ENCODE measurements at regions not wholly inside any gene's neighbourhood (a gene's known extent, or its start where the extent isn't known, plus 50 kb on each side); places are given as distances from the start of the nearest gene placed in this dataset.

GRCh38 chr4:180567080-180567479 lies 1676.1 kb upstream of the TENM3 start:
- no peaks in the 10 kb centered on the region for H3K36me3 ChIP-seq (ENCODE audit: control insufficient read depth, insufficient read depth, low read length)
- no peaks in the 10 kb centered on the region for H3K27me3 ChIP-seq (ENCODE audit: control insufficient read depth, insufficient read depth, low read length)
- no peak overlapping the region for H3K27ac ChIP-seq (ENCODE audit: low read depth, low read length)
- no peaks in the 10 kb centered on the region for H3K9me3 ChIP-seq (ENCODE audit: control insufficient read depth, insufficient read depth, low read length)
- H3K9ac ChIP-seq (ENCODE audit: low read depth, low read length), result no peak overlapping the region
- H3K4me3 ChIP-seq (ENCODE audit: low read depth, low read length), result no peak overlapping the region
- H3K4me1 ChIP-seq (ENCODE audit: control insufficient read depth, insufficient read depth, low read length), result no peaks in the 10 kb centered on the region

GRCh38 chr4:180571516-180572055 lies 1671.6 kb upstream of the TENM3 start:
- no peaks in the 10 kb centered on the region for H3K36me3 ChIP-seq (ENCODE audit: control insufficient read depth, insufficient read depth, low read length)
- H3K27ac ChIP-seq (ENCODE audit: low read depth, low read length), result no peak overlapping the region
- H3K4me3 ChIP-seq (ENCODE audit: low read depth, low read length), result no peak overlapping the region
- no peaks in the 10 kb centered on the region for H3K27me3 ChIP-seq (ENCODE audit: control insufficient read depth, insufficient read depth, low read length)
- H3K9me3 ChIP-seq (ENCODE audit: control insufficient read depth, insufficient read depth, low read length), result no peaks in the 10 kb centered on the region
- no peak overlapping the region for H3K9ac ChIP-seq (ENCODE audit: low read depth, low read length)
- H3K4me1 ChIP-seq (ENCODE audit: control insufficient read depth, insufficient read depth, low read length), result no peaks in the 10 kb centered on the region

- Histone ChIP-seq H3K9me3 (ENCODE audit: control insufficient read depth, insufficient read depth, low read length) (no peaks in the 10 kb centered on the region), H3K36me3 (ENCODE audit: control insufficient read depth, insufficient read depth, low read length) (no peaks in the 10 kb centered on the region), H3K9ac (ENCODE audit: low read depth, low read length) (no peak overlapping the region), H3K27me3 (ENCODE audit: control insufficient read depth, insufficient read depth, low read length) (no peaks in the 10 kb centered on the region), H3K4me3 (ENCODE audit: low read depth, low read length) (no peak overlapping the region), H3K27ac (ENCODE audit: low read depth, low read length) (no peak overlapping the region), H3K4me1 (ENCODE audit: control insufficient read depth, insufficient read depth, low read length) (no peaks in the 10 kb centered on the region)
Observed at GRCh38 chr4:180578175-180578574, 1665.0 kb upstream of the TENM3 start.

GRCh38 chr4:180581061-180581460 lies 1662.1 kb upstream of the TENM3 start:
- no peak overlapping the region for H3K27ac ChIP-seq (ENCODE audit: low read depth, low read length)
- no peak overlapping the region for H3K9ac ChIP-seq (ENCODE audit: low read depth, low read length)
- H3K4me3 ChIP-seq (ENCODE audit: low read depth, low read length), result no peak overlapping the region
- H3K9me3 ChIP-seq (ENCODE audit: control insufficient read depth, insufficient read depth, low read length), result no peaks in the 10 kb centered on the region
- H3K4me1 ChIP-seq (ENCODE audit: control insufficient read depth, insufficient read depth, low read length), result no peaks in the 10 kb centered on the region
- no peaks in the 10 kb centered on the region for H3K36me3 ChIP-seq (ENCODE audit: control insufficient read depth, insufficient read depth, low read length)
- H3K27me3 ChIP-seq (ENCODE audit: control insufficient read depth, insufficient read depth, low read length), result no peaks in the 10 kb centered on the region

- Histone ChIP-seq H3K9ac (ENCODE audit: low read depth, low read length) (no peak overlapping the region), H3K27ac (ENCODE audit: low read depth, low read length) (no peak overlapping the region), H3K4me3 (ENCODE audit: low read depth, low read length) (no peak overlapping the region), H3K9me3 (ENCODE audit: control insufficient read depth, insufficient read depth, low read length) (no peaks in the 10 kb centered on the region), H3K4me1 (ENCODE audit: control insufficient read depth, insufficient read depth, low read length) (peaks cover 8% of the 10 kb centered on the region), H3K27me3 (ENCODE audit: control insufficient read depth, insufficient read depth, low read length) (no peaks in the 10 kb centered on the region), H3K36me3 (ENCODE audit: control insufficient read depth, insufficient read depth, low read length) (no peaks in the 10 kb centered on the region)
Observed at GRCh38 chr4:180587379-180587778, 1655.8 kb upstream of the TENM3 start.

- H3K4me3 ChIP-seq (ENCODE audit: low read depth, low read length), result no peak overlapping the region
- no peak overlapping the region for H3K9ac ChIP-seq (ENCODE audit: low read depth, low read length)
- H3K27me3 ChIP-seq (ENCODE audit: control insufficient read depth, insufficient read depth, low read length), result no peaks in the 10 kb centered on the region
- peaks cover 8% of the 10 kb centered on the region for H3K4me1 ChIP-seq (ENCODE audit: control insufficient read depth, insufficient read depth, low read length)
- no peaks in the 10 kb centered on the region for H3K9me3 ChIP-seq (ENCODE audit: control insufficient read depth, insufficient read depth, low read length)
- no peak overlapping the region for H3K27ac ChIP-seq (ENCODE audit: low read depth, low read length)
- no peaks in the 10 kb centered on the region for H3K36me3 ChIP-seq (ENCODE audit: control insufficient read depth, insufficient read depth, low read length)
Observed at GRCh38 chr4:180589575-180589974, 1653.6 kb upstream of the TENM3 start.

- H3K27me3 ChIP-seq (ENCODE audit: control insufficient read depth, insufficient read depth, low read length), result no peaks in the 10 kb centered on the region
- H3K9me3 ChIP-seq (ENCODE audit: control insufficient read depth, insufficient read depth, low read length), result no peaks in the 10 kb centered on the region
- H3K4me1 ChIP-seq (ENCODE audit: control insufficient read depth, insufficient read depth, low read length), result no peaks in the 10 kb centered on the region
- no peaks in the 10 kb centered on the region for H3K36me3 ChIP-seq (ENCODE audit: control insufficient read depth, insufficient read depth, low read length)
- H3K27ac ChIP-seq (ENCODE audit: low read depth, low read length), result no peak overlapping the region
- no peak overlapping the region for H3K4me3 ChIP-seq (ENCODE audit: low read depth, low read length)
- H3K9ac ChIP-seq (ENCODE audit: low read depth, low read length), result no peak overlapping the region
Observed at GRCh38 chr4:180596888-180597483, 1646.2 kb upstream of the TENM3 start.

GRCh38 chr4:180598281-180598680 lies 1644.9 kb upstream of the TENM3 start:
- Histone ChIP-seq H3K27me3 (ENCODE audit: control insufficient read depth, insufficient read depth, low read length) (no peaks in the 10 kb centered on the region), H3K4me1 (ENCODE audit: control insufficient read depth, insufficient read depth, low read length) (no peaks in the 10 kb centered on the region), H3K36me3 (ENCODE audit: control insufficient read depth, insufficient read depth, low read length) (no peaks in the 10 kb centered on the region), H3K4me3 (ENCODE audit: low read depth, low read length) (no peak overlapping the region), H3K27ac (ENCODE audit: low read depth, low read length) (no peak overlapping the region), H3K9me3 (ENCODE audit: control insufficient read depth, insufficient read depth, low read length) (no peaks in the 10 kb centered on the region), H3K9ac (ENCODE audit: low read depth, low read length) (no peak overlapping the region)

GRCh38 chr4:180603791-180604190 lies 1639.4 kb upstream of the TENM3 start:
- H3K9me3 ChIP-seq (ENCODE audit: control insufficient read depth, insufficient read depth, low read length), result no peaks in the 10 kb centered on the region
- no peak overlapping the region for H3K4me3 ChIP-seq (ENCODE audit: low read depth, low read length)
- no peaks in the 10 kb centered on the region for H3K27me3 ChIP-seq (ENCODE audit: control insufficient read depth, insufficient read depth, low read length)
- H3K9ac ChIP-seq (ENCODE audit: low read depth, low read length), result no peak overlapping the region
- no peaks in the 10 kb centered on the region for H3K4me1 ChIP-seq (ENCODE audit: control insufficient read depth, insufficient read depth, low read length)
- H3K27ac ChIP-seq (ENCODE audit: low read depth, low read length), result no peak overlapping the region
- H3K36me3 ChIP-seq (ENCODE audit: control insufficient read depth, insufficient read depth, low read length), result no peaks in the 10 kb centered on the region

- H3K4me3 ChIP-seq (ENCODE audit: low read depth, low read length), result no peak overlapping the region
- no peaks in the 10 kb centered on the region for H3K36me3 ChIP-seq (ENCODE audit: control insufficient read depth, insufficient read depth, low read length)
- no peaks in the 10 kb centered on the region for H3K9me3 ChIP-seq (ENCODE audit: control insufficient read depth, insufficient read depth, low read length)
- no peaks in the 10 kb centered on the region for H3K4me1 ChIP-seq (ENCODE audit: control insufficient read depth, insufficient read depth, low read length)
- no peaks in the 10 kb centered on the region for H3K27me3 ChIP-seq (ENCODE audit: control insufficient read depth, insufficient read depth, low read length)
- no peak overlapping the region for H3K9ac ChIP-seq (ENCODE audit: low read depth, low read length)
- no peak overlapping the region for H3K27ac ChIP-seq (ENCODE audit: low read depth, low read length)
Observed at GRCh38 chr4:180610324-180610723, 1632.9 kb upstream of the TENM3 start.

- H3K4me1 ChIP-seq (ENCODE audit: control insufficient read depth, insufficient read depth, low read length), result peaks cover 12% of the 10 kb centered on the region
Observed at GRCh38 chr4:180615746-180616145, 1627.5 kb upstream of the TENM3 start.

More at GRCh38 chr4:180615746-180616145, 1627.5 kb upstream of the TENM3 start:
- H3K36me3 ChIP-seq (ENCODE audit: control insufficient read depth, insufficient read depth, low read length), result no peaks in the 10 kb centered on the region
- no peaks in the 10 kb centered on the region for H3K9me3 ChIP-seq (ENCODE audit: control insufficient read depth, insufficient read depth, low read length)
- no peak overlapping the region for H3K4me3 ChIP-seq (ENCODE audit: low read depth, low read length)
- H3K9ac ChIP-seq (ENCODE audit: low read depth, low read length), result no peak overlapping the region
- H3K27me3 ChIP-seq (ENCODE audit: control insufficient read depth, insufficient read depth, low read length), result no peaks in the 10 kb centered on the region
- H3K27ac ChIP-seq (ENCODE audit: low read depth, low read length), result no peak overlapping the region
